Stimulated activated CD8-positive, alpha-beta memory T cell treated with anti-CD3 and anti-CD28 coated beads, Interleukin-4, amount 100 ng/mL, for 1 hour (primary cell): ENCODE measurements at regions not wholly inside any gene's neighbourhood (a gene's known extent, or its start where the extent isn't known, plus 50 kb on each side); places are given as distances from the start of the nearest gene placed in this dataset.
"Not testable (repeated sequence)": the region's sequence is repeated elsewhere in the genome, so short reads cannot be mapped to it uniquely, and the experiment has no call there.

Source experiments
- DNase-seq, 2 donors: peaks; one replicate each; pipeline ENCODE4 v3.0.0-alpha.2; 2020; ENCODE audit warnings: low read depth in 2 of 2, low spot score in 1 of 2

DNA sequence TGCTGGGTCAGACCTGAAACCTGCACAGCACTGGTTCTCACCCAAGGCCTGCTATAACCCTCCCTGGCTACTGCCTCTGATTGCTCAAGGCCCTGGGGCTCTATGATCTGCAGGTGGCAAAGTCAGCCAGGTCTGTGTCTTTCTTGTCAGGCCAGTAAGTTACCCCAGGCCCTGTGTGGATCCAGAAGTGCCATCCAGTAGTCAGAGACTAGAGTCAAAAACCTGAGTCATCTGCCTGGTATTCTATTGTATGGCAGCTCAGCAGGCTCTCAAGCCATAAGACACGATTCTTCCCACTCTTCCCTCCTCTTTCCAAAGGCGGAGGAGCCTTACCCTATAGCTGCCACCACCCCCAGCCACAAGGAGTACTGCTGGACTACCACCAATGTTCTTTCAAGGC is 593.0 kb downstream of the FRK start:
- no peak for DNase-seq

DNA sequence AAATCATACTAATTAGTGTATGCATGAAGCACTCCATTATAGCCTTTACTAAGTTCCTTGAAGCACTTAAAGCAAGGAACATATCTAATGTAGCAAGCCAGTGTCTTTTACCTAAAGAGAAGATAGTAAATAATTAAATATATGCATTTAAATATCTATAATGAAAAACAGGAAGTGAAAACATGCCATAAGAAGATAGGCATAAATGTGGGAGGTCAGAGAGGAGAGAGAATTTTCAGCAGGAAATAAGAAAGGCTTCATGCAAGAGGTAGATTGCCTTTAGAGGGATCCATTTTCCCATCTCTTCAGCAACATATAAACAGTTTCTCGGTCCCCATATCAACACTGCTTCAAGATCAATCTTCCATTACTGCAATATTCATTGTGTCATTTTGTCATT is 599.8 kb downstream of the FRK start:
- no peak for DNase-seq

GRCh38 chr6:115456848-115457247 is 603.8 kb downstream of the FRK start:
- no peak for DNase-seq

GRCh38 chr6:115443825-115444478 is 616.7 kb downstream of the FRK start:
- no peak for DNase-seq

DNA sequence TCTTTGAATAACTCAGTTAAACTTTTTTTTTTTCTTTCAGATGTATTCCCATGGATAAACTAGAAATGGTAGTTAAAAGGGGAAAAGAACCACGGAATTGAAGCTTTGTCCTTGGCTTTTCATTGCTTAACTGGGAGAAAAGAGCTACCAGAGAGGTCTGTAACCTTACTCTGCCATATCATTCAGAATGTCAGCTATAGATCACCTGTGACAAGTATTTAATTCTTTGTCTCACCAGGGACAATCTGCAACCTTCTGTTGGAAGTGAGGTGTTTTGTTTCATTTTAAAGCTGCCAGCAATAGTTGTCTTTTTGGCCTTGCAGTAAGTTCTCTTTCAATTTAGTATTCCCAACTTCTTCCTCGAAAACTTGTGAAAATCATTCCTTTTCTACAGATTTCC is 618.4 kb downstream of the FRK start:
- DNase-seq, result no peak

DNA sequence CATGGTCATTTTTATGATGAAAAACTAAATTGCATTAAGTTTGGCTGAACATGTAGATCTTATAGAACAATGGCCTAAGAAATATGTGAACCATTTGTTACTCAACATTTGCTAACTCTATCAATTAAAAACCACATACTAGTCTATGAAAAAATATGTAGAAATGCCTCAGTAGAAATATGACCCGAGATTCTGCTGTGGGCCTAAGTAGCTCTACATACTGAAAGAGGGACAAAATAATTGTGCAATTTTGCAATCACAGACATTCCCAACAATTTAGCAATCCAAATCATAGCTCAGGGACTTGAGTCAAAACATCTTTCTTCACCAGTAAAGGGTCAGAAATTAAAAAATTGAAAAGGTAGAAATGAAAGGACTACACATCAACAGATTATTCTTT is 619.0 kb downstream of the FRK start:
- DNase-seq, result no peak

- DNase-seq, result no peak
Observed at GRCh38 chr6:115415378-115415777, 645.3 kb downstream of the FRK start.

- not testable (repeated sequence) for DNase-seq
Observed at GRCh38 chr6:115414916-115415315, 645.8 kb downstream of the FRK start.

DNA sequence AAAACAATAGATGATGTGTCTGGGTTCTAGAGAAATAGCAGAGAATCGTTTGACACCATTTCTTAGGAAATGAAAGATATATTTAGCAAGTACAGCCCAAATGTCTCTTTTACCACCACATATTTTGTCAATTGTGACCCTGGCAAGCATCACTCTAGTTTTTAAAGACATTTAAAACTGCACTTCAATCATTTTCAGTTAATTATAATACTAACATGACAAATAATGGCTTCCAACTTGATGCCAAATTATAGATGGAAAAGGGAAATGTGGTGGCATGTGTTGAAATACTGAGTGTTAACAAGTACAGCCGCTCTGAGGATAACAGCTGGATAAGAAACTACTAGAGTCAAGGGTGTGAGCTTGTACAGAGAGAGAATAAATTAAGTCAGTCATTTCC is 648.9 kb downstream of the FRK start:
- no peak for DNase-seq

- DNase-seq, result no peak
Observed at GRCh38 chr6:115404446-115404845, 656.2 kb downstream of the FRK start.

GRCh38 chr6:115398607-115399006 is 662.1 kb downstream of the FRK start:
- DNase-seq, result no peak

GRCh38 chr6:115396112-115396906 is 664.4 kb downstream of the FRK start:
- no peak for DNase-seq

GRCh38 chr6:115393821-115394220 is 666.9 kb downstream of the FRK start:
- no peak for DNase-seq

DNA sequence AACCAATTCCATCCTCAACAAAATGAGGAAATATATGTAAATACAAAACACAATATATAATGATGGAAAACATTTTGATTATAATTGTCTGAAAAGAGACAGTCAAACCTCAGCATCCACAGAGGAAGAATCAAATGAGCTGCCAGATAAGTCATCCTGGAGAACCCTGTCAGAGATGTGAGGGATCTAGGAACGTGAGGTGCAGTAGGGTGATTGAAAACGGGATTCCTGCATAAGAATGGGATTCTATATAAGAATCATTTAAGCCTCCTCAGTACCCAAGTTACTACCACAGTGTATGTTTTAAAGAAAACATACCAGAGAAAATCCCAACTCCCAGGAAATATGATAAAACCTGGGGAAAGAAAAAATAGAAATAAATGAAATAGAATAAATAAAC is 690.5 kb downstream of the FRK start:
- no peak for DNase-seq

GRCh38 chr6:115365783-115366182 is 694.9 kb downstream of the FRK start:
- DNase-seq, result no peak

- DNase-seq, result no peak
Observed at GRCh38 chr6:115363379-115363778, 697.3 kb downstream of the FRK start.

- no peak for DNase-seq
Observed at GRCh38 chr6:115362234-115362633, 698.5 kb downstream of the FRK start.

- DNase-seq, result no peak
Observed at GRCh38 chr6:115360602-115361325, 699.9 kb downstream of the FRK start.

- DNase-seq, result no peak
Observed at GRCh38 chr6:115358616-115359015, 702.1 kb downstream of the FRK start.

DNA sequence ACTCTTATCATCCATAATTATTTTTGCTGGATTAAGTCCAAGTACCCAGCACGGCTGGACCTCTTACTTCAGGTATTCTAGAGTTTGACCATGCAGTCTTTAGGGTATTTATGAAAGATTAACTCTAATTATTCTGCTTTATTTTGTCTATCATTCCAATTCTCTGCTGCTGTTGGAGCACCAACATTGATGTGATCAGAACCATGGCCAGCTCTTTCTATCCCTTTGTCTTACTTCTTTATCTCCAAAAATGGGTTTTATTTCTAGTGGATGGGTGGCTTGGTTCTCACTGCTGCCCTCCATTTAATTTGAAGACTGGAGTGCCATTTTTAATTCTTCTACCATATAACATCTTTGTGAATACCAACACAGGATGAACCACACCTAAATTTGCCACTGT is 704.3 kb downstream of the FRK start:
- DNase-seq, result no peak

DNA sequence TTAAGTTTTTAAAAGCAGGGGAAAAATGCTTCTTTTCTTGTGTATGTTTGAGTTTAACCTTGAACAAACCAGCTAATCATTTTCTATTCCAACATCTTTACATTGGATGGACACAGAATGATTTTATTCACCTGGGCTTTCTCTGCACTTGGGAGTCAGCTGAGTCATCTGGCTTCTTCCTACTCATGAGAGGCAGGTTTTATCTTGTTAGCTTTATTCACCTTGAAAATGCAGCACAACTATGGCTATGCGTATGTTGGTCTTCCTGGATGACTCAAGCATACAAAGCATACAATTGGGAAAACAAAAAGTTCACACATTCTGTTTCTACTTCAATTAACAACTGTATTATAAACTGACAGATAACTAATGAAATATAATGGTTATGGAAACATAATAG is 737.7 kb downstream of the FRK start:
- no peak for DNase-seq

DNA sequence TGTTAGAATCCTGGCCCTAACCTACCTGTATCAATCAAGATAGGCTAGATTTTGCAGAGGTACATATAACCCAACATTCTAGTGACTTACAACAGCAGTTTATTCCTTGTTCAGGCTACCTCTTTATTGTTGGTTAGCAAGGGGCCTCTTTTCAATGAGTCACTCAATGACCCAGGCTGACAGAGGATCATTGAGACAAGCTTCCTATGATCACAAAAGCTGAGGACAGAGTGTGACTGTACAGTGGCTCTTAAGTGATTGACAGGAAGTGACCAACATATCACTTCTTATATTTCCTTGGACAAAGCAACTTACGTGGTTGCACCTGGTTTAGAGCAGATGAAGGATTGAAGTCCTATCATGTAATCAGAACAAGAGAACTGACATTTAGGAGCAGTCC is 740.9 kb downstream of the FRK start:
- no peak for DNase-seq
